Coronary artery (tissue), 2 donors: ENCODE measurements at regions not wholly inside any gene's neighbourhood (a gene's known extent, or its start where the extent isn't known, plus 50 kb on each side); places are given as distances from the start of the nearest gene placed in this dataset.

Experiments used
- DNase-seq: peaks from one replicate; pipeline ENCODE4 v3.0.0-alpha.2; 2017; ENCODE audit warnings: low spot score
- H3K27ac ChIP-seq, 2 donors: fragments of 200-600 bp; sonication (generic); one replicate each; pipeline ENCODE4 v1.5.1; 2016 to 2019
- H3K4me3 ChIP-seq: fragments of 200-600 bp; sonication (generic); 2 replicates; pipeline ENCODE4 v1.5.1; 2016; ENCODE audit warnings: mild to moderate bottlenecking, moderate library complexity
- CTCF ChIP-seq: fragments of 200-600 bp; sonication (generic); IDR thresholded peaks from one replicate; pipeline ENCODE4 v1.5.1; 2019; ENCODE audit warnings: antibody characterized with exemption

- no peak overlapping the region for H3K4me3 ChIP-seq
Measured at GRCh38 chr1:56297904-56298303, 281.5 kb downstream of the PLPP3 start.

GRCh38 chr1:56297208-56297607 is 282.2 kb downstream of the PLPP3 start:
- TF ChIP-seq CTCF = no peak
- H3K4me3 ChIP-seq = no peak overlapping the region
- no peak overlapping the region for H3K27ac ChIP-seq
- no peak for DNase-seq

More at GRCh38 chr1:56297904-56298303, 281.5 kb downstream of the PLPP3 start:
- DNase-seq = no peak
- no peak overlapping the region for H3K27ac ChIP-seq
- TF ChIP-seq CTCF = no peak

- Histone ChIP-seq H3K27ac (no peak overlapping the region), H3K4me3 (no peak overlapping the region)
- TF ChIP-seq CTCF = no peak
- no peak for DNase-seq
Measured at GRCh38 chr1:56295949-56296929, 283.1 kb downstream of the PLPP3 start.

GRCh38 chr1:56291374-56291919 is 287.9 kb downstream of the PLPP3 start:
- no peak for TF ChIP-seq CTCF

GRCh38 chr1:56289260-56289659 is 290.1 kb downstream of the PLPP3 start:
- DNase-seq = no peak
- Histone ChIP-seq H3K27ac (no peak overlapping the region), H3K4me3 (no peak overlapping the region)
- TF ChIP-seq CTCF = no peak

More at GRCh38 chr1:56291374-56291919, 287.9 kb downstream of the PLPP3 start:
- DNase-seq = no peak
- H3K4me3 ChIP-seq = no peak overlapping the region
- no peak overlapping the region for H3K27ac ChIP-seq

GRCh38 chr1:56287721-56288120 is 291.6 kb downstream of the PLPP3 start:
- Histone ChIP-seq H3K4me3 (no peak overlapping the region), H3K27ac (no peak overlapping the region)
- DNase-seq = no peak
- TF ChIP-seq CTCF = no peak
